Activated naive CD8-positive, alpha-beta T cell treated with anti-CD3 and anti-CD28 coated beads for 36 hours (primary cell): ENCODE measurements at regions not wholly inside any gene's neighbourhood (a gene's known extent, or its start where the extent isn't known, plus 50 kb on each side); places are given as distances from the start of the nearest gene placed in this dataset.
"Not testable (repeated sequence)": the region's sequence is repeated elsewhere in the genome, so short reads cannot be mapped to it uniquely, and the experiment has no call there.

Source experiments
- DNase-seq: peaks from one replicate; pipeline ENCODE4 v3.0.0; 2021
- H3K27ac Mint-ChIP-seq: one replicate; pipeline ENCODE4 v1.8.0; 2022; ENCODE audit warnings: mild to moderate bottlenecking, moderate library complexity, mixed read lengths
- H3K27me3 Mint-ChIP-seq: one replicate; pipeline ENCODE4 v1.8.0; 2022; ENCODE audit warnings: mild to moderate bottlenecking, mixed read lengths
- H3K36me3 Mint-ChIP-seq: one replicate; pipeline ENCODE4 v1.8.0; 2021; ENCODE audit warnings: mild to moderate bottlenecking, mixed read lengths
- H3K4me1 Mint-ChIP-seq: one replicate; pipeline ENCODE4 v1.8.0; 2021; ENCODE audit warnings: mixed read lengths
- H3K4me3 Mint-ChIP-seq: one replicate; pipeline ENCODE4 v1.8.0; 2022; ENCODE audit warnings: mild to moderate bottlenecking, moderate library complexity, mixed read lengths
- H3K9me3 Mint-ChIP-seq: one replicate; pipeline ENCODE4 v1.8.0; 2022; ENCODE audit warnings: mixed read lengths

GRCh38 chr9:1909322-1909721 lies 105.8 kb upstream of the SMARCA2 start:
- peaks cover 5% of the 10 kb centered on the region for H3K9me3 Mint-ChIP-seq
- no peak for DNase-seq
- H3K36me3 Mint-ChIP-seq: peaks cover 2% of the 10 kb centered on the region
- H3K27me3 Mint-ChIP-seq: no peaks in the 10 kb centered on the region
- H3K4me3 Mint-ChIP-seq: no peak overlapping the region
- H3K27ac Mint-ChIP-seq: no peak overlapping the region
- peaks cover 15% of the 10 kb centered on the region for H3K4me1 Mint-ChIP-seq

- Mint-ChIP-seq H3K27me3 (peaks cover 7% of the 10 kb centered on the region), H3K27ac (no peak overlapping the region), H3K36me3 (peaks cover 2% of the 10 kb centered on the region), H3K4me1 (peaks cover 15% of the 10 kb centered on the region), H3K9me3 (peaks cover 2% of the 10 kb centered on the region), H3K4me3 (no peak overlapping the region)
- no peak for DNase-seq
Observed at GRCh38 chr9:1910269-1910811, 104.8 kb upstream of the SMARCA2 start.

GRCh38 chr9:1913631-1914330 lies 101.4 kb upstream of the SMARCA2 start:
- DNase-seq: no peak
- no peak overlapping the region for H3K27ac Mint-ChIP-seq
- peaks cover 31% of the 10 kb centered on the region for H3K27me3 Mint-ChIP-seq
- H3K4me3 Mint-ChIP-seq: no peak overlapping the region
- H3K9me3 Mint-ChIP-seq: peaks cover 2% of the 10 kb centered on the region
- H3K4me1 Mint-ChIP-seq: peaks cover 15% of the 10 kb centered on the region
- H3K36me3 Mint-ChIP-seq: peaks cover 2% of the 10 kb centered on the region

- H3K36me3 Mint-ChIP-seq: peaks cover 2% of the 10 kb centered on the region
- H3K4me1 Mint-ChIP-seq: peaks cover under 1% of the 10 kb centered on the region
- DNase-seq: no peak
- peaks cover 41% of the 10 kb centered on the region for H3K27me3 Mint-ChIP-seq
- no peak overlapping the region for H3K4me3 Mint-ChIP-seq
- no peak overlapping the region for H3K27ac Mint-ChIP-seq
- peaks cover 2% of the 10 kb centered on the region for H3K9me3 Mint-ChIP-seq
Observed at GRCh38 chr9:1916095-1916494, 99.1 kb upstream of the SMARCA2 start.

GRCh38 chr9:1916655-1917054 lies 98.5 kb upstream of the SMARCA2 start:
- Mint-ChIP-seq H3K36me3 (peaks cover 1% of the 10 kb centered on the region), H3K9me3 (peaks cover 2% of the 10 kb centered on the region), H3K4me1 (no peaks in the 10 kb centered on the region), H3K27ac (no peak overlapping the region), H3K27me3 (peaks cover 41% of the 10 kb centered on the region), H3K4me3 (no peak overlapping the region)
- DNase-seq: no peak

GRCh38 chr9:1917396-1917935 lies 97.7 kb upstream of the SMARCA2 start:
- no peaks in the 10 kb centered on the region for H3K36me3 Mint-ChIP-seq
- H3K27ac Mint-ChIP-seq: no peak overlapping the region

GRCh38 chr9:1918108-1918507 lies 97.0 kb upstream of the SMARCA2 start:
- DNase-seq: no peak
- Mint-ChIP-seq H3K36me3 (no peaks in the 10 kb centered on the region), H3K27me3 (peaks cover 41% of the 10 kb centered on the region), H3K4me3 (no peak overlapping the region), H3K4me1 (no peaks in the 10 kb centered on the region), H3K27ac (no peak overlapping the region), H3K9me3 (no peaks in the 10 kb centered on the region)

More at GRCh38 chr9:1917396-1917935, 97.7 kb upstream of the SMARCA2 start:
- DNase-seq: no peak
- H3K4me3 Mint-ChIP-seq: no peak overlapping the region
- peaks cover 2% of the 10 kb centered on the region for H3K9me3 Mint-ChIP-seq
- peaks cover 41% of the 10 kb centered on the region for H3K27me3 Mint-ChIP-seq
- H3K4me1 Mint-ChIP-seq: no peaks in the 10 kb centered on the region

- no peak overlapping the region for H3K27ac Mint-ChIP-seq
- H3K9me3 Mint-ChIP-seq: no peaks in the 10 kb centered on the region
- no peak overlapping the region for H3K4me3 Mint-ChIP-seq
- no peaks in the 10 kb centered on the region for H3K36me3 Mint-ChIP-seq
- H3K4me1 Mint-ChIP-seq: no peaks in the 10 kb centered on the region
- peaks cover 41% of the 10 kb centered on the region for H3K27me3 Mint-ChIP-seq
- no peak for DNase-seq
Observed at GRCh38 chr9:1918622-1919021, 96.5 kb upstream of the SMARCA2 start.

GRCh38 chr9:1919229-1919628 lies 95.9 kb upstream of the SMARCA2 start:
- H3K9me3 Mint-ChIP-seq: no peaks in the 10 kb centered on the region
- no peaks in the 10 kb centered on the region for H3K4me1 Mint-ChIP-seq
- no peak overlapping the region for H3K27ac Mint-ChIP-seq
- peaks cover 41% of the 10 kb centered on the region for H3K27me3 Mint-ChIP-seq
- no peak overlapping the region for H3K4me3 Mint-ChIP-seq
- no peak for DNase-seq
- H3K36me3 Mint-ChIP-seq: no peaks in the 10 kb centered on the region

- H3K4me1 Mint-ChIP-seq: no peaks in the 10 kb centered on the region
- no peaks in the 10 kb centered on the region for H3K36me3 Mint-ChIP-seq
- no peak for DNase-seq
- H3K27ac Mint-ChIP-seq: no peak overlapping the region
- H3K4me3 Mint-ChIP-seq: no peak overlapping the region
- no peaks in the 10 kb centered on the region for H3K9me3 Mint-ChIP-seq
- peaks cover 34% of the 10 kb centered on the region for H3K27me3 Mint-ChIP-seq
Observed at GRCh38 chr9:1920386-1920785, 94.8 kb upstream of the SMARCA2 start.

- Mint-ChIP-seq H3K4me3 (no peak overlapping the region), H3K9me3 (no peaks in the 10 kb centered on the region), H3K27ac (no peak overlapping the region), H3K27me3 (peaks cover 26% of the 10 kb centered on the region), H3K36me3 (no peaks in the 10 kb centered on the region), H3K4me1 (no peaks in the 10 kb centered on the region)
- no peak for DNase-seq
Observed at GRCh38 chr9:1922026-1922425, 93.1 kb upstream of the SMARCA2 start.

- Mint-ChIP-seq H3K36me3 (no peaks in the 10 kb centered on the region), H3K27me3 (no peaks in the 10 kb centered on the region), H3K4me3 (no peak overlapping the region), H3K9me3 (no peaks in the 10 kb centered on the region), H3K27ac (no peak overlapping the region), H3K4me1 (peaks cover 3% of the 10 kb centered on the region)
- no peak for DNase-seq
Observed at GRCh38 chr9:1927546-1927945, 87.6 kb upstream of the SMARCA2 start.

GRCh38 chr9:1929134-1929533 lies 86.0 kb upstream of the SMARCA2 start:
- Mint-ChIP-seq H3K4me3 (no peak overlapping the region), H3K4me1 (peaks cover 3% of the 10 kb centered on the region), H3K27ac (no peak overlapping the region), H3K27me3 (no peaks in the 10 kb centered on the region), H3K9me3 (no peaks in the 10 kb centered on the region), H3K36me3 (no peaks in the 10 kb centered on the region)
- DNase-seq: no peak

GRCh38 chr9:1929722-1930244 lies 85.4 kb upstream of the SMARCA2 start:
- Mint-ChIP-seq H3K4me3 (no peak overlapping the region), H3K27me3 (no peaks in the 10 kb centered on the region), H3K4me1 (peaks cover 3% of the 10 kb centered on the region), H3K36me3 (no peaks in the 10 kb centered on the region), H3K9me3 (no peaks in the 10 kb centered on the region), H3K27ac (no peak overlapping the region)
- DNase-seq: no peak

GRCh38 chr9:1930245-1930736 lies 84.9 kb upstream of the SMARCA2 start:
- not testable (repeated sequence) for DNase-seq, H3K4me3 Mint-ChIP-seq, H3K27me3 Mint-ChIP-seq, H3K27ac Mint-ChIP-seq, H3K4me1 Mint-ChIP-seq, H3K36me3 Mint-ChIP-seq, H3K9me3 Mint-ChIP-seq

- peaks cover 6% of the 10 kb centered on the region for H3K4me1 Mint-ChIP-seq
- no peak overlapping the region for H3K27ac Mint-ChIP-seq
- DNase-seq: no peak
- H3K4me3 Mint-ChIP-seq: no peak overlapping the region
- no peaks in the 10 kb centered on the region for H3K36me3 Mint-ChIP-seq
- peaks cover 9% of the 10 kb centered on the region for H3K27me3 Mint-ChIP-seq
- no peaks in the 10 kb centered on the region for H3K9me3 Mint-ChIP-seq
Observed at GRCh38 chr9:1938135-1938534, 77.0 kb upstream of the SMARCA2 start.
